MM.1S (cell line): ENCODE measurements at regions not wholly inside any gene's neighbourhood (a gene's known extent, or its start where the extent isn't known, plus 50 kb on each side); places are given as distances from the start of the nearest gene placed in this dataset.

Experiments
- EZH2 ChIP-seq: fragments of 300-600 bp; sonication (generic); optimal IDR thresholded peaks from 2 replicates; pipeline ENCODE3; 2017; ENCODE audit warnings: low read depth, mild to moderate bottlenecking, antibody characterized with exemption, low read length, mixed read lengths
- EZH2phosphoT487 ChIP-seq: fragments of 300-600 bp; sonication (generic); IDR thresholded peaks from 2 replicates; pipeline ENCODE4 v1.6.1; 2018; ENCODE audit warnings: antibody characterized with exemption, low read length
- TF ChIP-seq, protein P1 (sequence below): fragments of 300-600 bp; sonication (generic); IDR thresholded peaks from 2 replicates; pipeline ENCODE4 v1.5.1; 2016; ENCODE audit warnings: antibody characterized with exemption, low read length, mixed read lengths

DNA sequence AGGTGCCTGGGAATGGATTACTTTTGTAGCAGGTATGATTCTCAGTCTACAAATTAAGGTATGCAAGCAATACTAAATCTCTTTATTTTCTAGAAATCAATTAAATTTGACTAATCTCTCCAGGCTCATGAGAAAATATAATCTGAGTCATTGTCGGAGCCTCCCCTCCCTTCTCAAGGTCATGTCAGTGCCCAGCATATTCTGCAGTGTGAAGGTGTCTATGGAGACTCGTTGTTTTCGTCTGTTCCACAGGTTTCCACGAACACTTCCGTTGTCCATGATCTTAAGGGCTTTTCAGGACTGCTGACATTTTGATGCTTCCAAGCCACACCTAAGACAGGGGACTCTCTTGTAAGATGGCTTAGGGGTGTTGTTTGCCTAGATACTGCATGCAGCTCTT is 56.6 kb upstream of the SCOC start:
- TF ChIP-seq, protein P1, sequence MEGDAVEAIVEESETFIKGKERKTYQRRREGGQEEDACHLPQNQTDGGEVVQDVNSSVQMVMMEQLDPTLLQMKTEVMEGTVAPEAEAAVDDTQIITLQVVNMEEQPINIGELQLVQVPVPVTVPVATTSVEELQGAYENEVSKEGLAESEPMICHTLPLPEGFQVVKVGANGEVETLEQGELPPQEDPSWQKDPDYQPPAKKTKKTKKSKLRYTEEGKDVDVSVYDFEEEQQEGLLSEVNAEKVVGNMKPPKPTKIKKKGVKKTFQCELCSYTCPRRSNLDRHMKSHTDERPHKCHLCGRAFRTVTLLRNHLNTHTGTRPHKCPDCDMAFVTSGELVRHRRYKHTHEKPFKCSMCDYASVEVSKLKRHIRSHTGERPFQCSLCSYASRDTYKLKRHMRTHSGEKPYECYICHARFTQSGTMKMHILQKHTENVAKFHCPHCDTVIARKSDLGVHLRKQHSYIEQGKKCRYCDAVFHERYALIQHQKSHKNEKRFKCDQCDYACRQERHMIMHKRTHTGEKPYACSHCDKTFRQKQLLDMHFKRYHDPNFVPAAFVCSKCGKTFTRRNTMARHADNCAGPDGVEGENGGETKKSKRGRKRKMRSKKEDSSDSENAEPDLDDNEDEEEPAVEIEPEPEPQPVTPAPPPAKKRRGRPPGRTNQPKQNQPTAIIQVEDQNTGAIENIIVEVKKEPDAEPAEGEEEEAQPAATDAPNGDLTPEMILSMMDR = no peak
- TF ChIP-seq EZH2 (no peak), EZH2phosphoT487 (no peak)
